GM12878 (cell line): ENCODE measurements at regions not wholly inside any gene's neighbourhood (a gene's known extent, or its start where the extent isn't known, plus 50 kb on each side); places are given as distances from the start of the nearest gene placed in this dataset.

Source experiments
- ATAC-seq: fragments of 200-7000 bp; cut with Tn5 transposase; 3 replicates; pipeline ENCODE4 v1.9.1; 2020; ENCODE audit warnings: mild to moderate bottlenecking, moderate library complexity
- BruUV-seq: library from RNA; stranded (reverse); fragments of 400-500 nt; replicated peaks from 2 replicates; lab custom pipeline; 2021; lab: Mats Ljungman, UMichigan
- CTCF ChIA-PET: fragments of 300-600 bp; sonication (Branson Sonifier 250); formaldehyde crosslinking; extraction: SDS; loops from one replicate; lab custom pipeline; 2021; ENCODE audit warnings: inconsistent platforms; lab: Yijun Ruan, JAX
- POLR2A ChIA-PET: fragments of 350-600 bp; formaldehyde crosslinking; extraction: SDS; loops from one replicate; lab custom pipeline; 2021; ENCODE audit warnings: inconsistent platforms; lab: Charles Lee
- RAD21 ChIA-PET: fragments of 300-600 bp; sonication (Branson Sonifier 250); formaldehyde crosslinking; loops from one replicate; lab custom pipeline; 2023; ENCODE audit warnings: antibody characterized with exemption; ENCODE audit not compliant: unreplicated experiment; lab: Charles Lee
- SMC1A ChIA-PET: fragments of 300-600 bp; sonication (Branson Sonifier 250); formaldehyde crosslinking; loops from one replicate; lab custom pipeline; 2023; ENCODE audit not compliant: unreplicated experiment, uncharacterized antibody; lab: Charles Lee
- DNase-seq: peaks from one replicate; pipeline ENCODE4 v3.0.0-alpha.2; 2011; ENCODE audit warnings: low read depth, low spot score
- FAIRE-seq: peaks from 3 replicates; lab custom pipeline; 2011; peaks lifted over from hg19 to GRCh38; lab: Jason Lieb, UNC
- H2AFZ ChIP-seq: 2 replicates; pipeline ENCODE4 v1.6.0; 2011; ENCODE audit warnings: low read depth, low read length, control low read depth; ENCODE audit not compliant: control insufficient read depth
- H3K27ac ChIP-seq: 2 replicates; pipeline ENCODE4 v1.5.1; 2011; ENCODE audit warnings: control low read depth; ENCODE audit not compliant: control insufficient read depth, insufficient read depth
- H3K27me3 ChIP-seq, 2 experiments: replicated peaks in 1 of 2; 2 replicates each; pipeline versions ENCODE4 v1.6.0 to v1.6.1; 2011; ENCODE audit warnings: low read length in 1 of 2; ENCODE audit not compliant: control insufficient read depth in 2 of 2, insufficient read depth in 2 of 2
- H3K36me3 ChIP-seq, 2 experiments: 2 replicates each; pipeline ENCODE4 v1.5.1; 2011; ENCODE audit warnings: low read length in 1 of 2; ENCODE audit not compliant: control insufficient read depth in 2 of 2, insufficient read depth in 2 of 2
- H3K4me1 ChIP-seq: 2 replicates; pipeline ENCODE4 v1.6.1; 2011; ENCODE audit warnings: mild to moderate bottlenecking, low read length, moderate library complexity, mixed read lengths; ENCODE audit not compliant: control insufficient read depth, insufficient read depth
- H3K4me2 ChIP-seq: 2 replicates; pipeline ENCODE4 v1.6.0; 2011; ENCODE audit warnings: control low read depth; ENCODE audit not compliant: control insufficient read depth, insufficient read depth
- H3K4me3 ChIP-seq: fragments of 200-600 bp; sonication (generic); 2 replicates; pipeline ENCODE4 v1.5.1; 2016
- H3K79me2 ChIP-seq: 2 replicates; pipeline ENCODE4 v1.6.0; 2011; ENCODE audit warnings: low read length; ENCODE audit not compliant: control insufficient read depth, insufficient read depth
- H3K9ac ChIP-seq: 2 replicates; pipeline ENCODE4 v1.8.0; 2011; ENCODE audit warnings: low read length, control low read depth, mixed read lengths; ENCODE audit not compliant: control insufficient read depth, insufficient read depth
- H3K9me3 ChIP-seq: replicated peaks from 3 replicates; pipeline ENCODE4 v1.5.1; 2011; ENCODE audit warnings: mild to moderate bottlenecking, low read length; ENCODE audit not compliant: control insufficient read depth, insufficient read depth
- H4K20me1 ChIP-seq: 2 replicates; pipeline ENCODE4 v1.6.0; 2011; ENCODE audit not compliant: control insufficient read depth, insufficient read depth
- CHD2 ChIP-seq: IDR thresholded peaks from 2 replicates; pipeline ENCODE4 v1.6.1; 2011; ENCODE audit warnings: low read depth, low read length, improper control_type of control experiment, borderline replicate concordance
- CREB1 ChIP-seq: IDR thresholded peaks from 2 replicates; pipeline ENCODE4 v1.6.1; 2012; ENCODE audit warnings: low read depth, mild to moderate bottlenecking, inconsistent platforms
- DPF2 ChIP-seq: fragments of 450-650 bp; IDR thresholded peaks from 2 replicates; pipeline ENCODE4 v1.6.1; 2017; ENCODE audit warnings: mild to moderate bottlenecking
- E2F8 ChIP-seq: fragments of 450-650 bp; IDR thresholded peaks from 2 replicates; pipeline ENCODE4 v1.6.1; 2018; ENCODE audit warnings: mild to moderate bottlenecking, low read depth, moderate library complexity; ENCODE audit not compliant: partially characterized antibody
- EZH2 ChIP-seq: IDR thresholded peaks from 2 replicates; pipeline ENCODE4 v1.6.1; 2012; ENCODE audit warnings: low read depth, mild to moderate bottlenecking, control low read depth, inconsistent platforms, low read length, borderline replicate concordance; ENCODE audit not compliant: control insufficient read depth
- FOXK2 ChIP-seq: fragments of 450-650 bp; IDR thresholded peaks from 2 replicates; pipeline ENCODE4 v1.6.1; 2017; ENCODE audit warnings: mild to moderate bottlenecking, moderate library complexity
- HDGF ChIP-seq: fragments of 450-650 bp; IDR thresholded peaks from 2 replicates; pipeline ENCODE4 v1.6.1; 2016; ENCODE audit warnings: antibody characterized with exemption
- KLF5 ChIP-seq: fragments of 450-650 bp; IDR thresholded peaks from 2 replicates; pipeline ENCODE4 v1.6.1; 2014; ENCODE audit warnings: mild to moderate bottlenecking; ENCODE audit not compliant: partially characterized antibody
- NRF1 ChIP-seq: conservative IDR thresholded peaks from 2 replicates; pipeline ENCODE4 v1.6.1; 2011; ENCODE audit warnings: mild to moderate bottlenecking, low read depth, low read length, improper control_type of control experiment
- PBX3 ChIP-seq: IDR thresholded peaks from 2 replicates; pipeline ENCODE4 v1.6.1; 2011; ENCODE audit warnings: mild to moderate bottlenecking, low read depth, low read length, moderate library complexity; ENCODE audit not compliant: insufficient replicate concordance
- SMC3 ChIP-seq: IDR thresholded peaks from 2 replicates; pipeline ENCODE4 v1.6.1; 2011; ENCODE audit warnings: low read length, improper control_type of control experiment, borderline replicate concordance
- SREBF1 ChIP-seq: IDR thresholded peaks from 2 replicates; pipeline ENCODE4 v1.6.1; 2012; ENCODE audit warnings: mild to moderate bottlenecking, low read length
- TCF7 ChIP-seq: IDR thresholded peaks from 2 replicates; pipeline ENCODE4 v1.6.1; 2014; ENCODE audit warnings: antibody characterized with exemption, borderline replicate concordance
- ZNF24 ChIP-seq: fragments of 450-650 bp; IDR thresholded peaks from 2 replicates; pipeline ENCODE4 v1.6.1; 2017; ENCODE audit warnings: antibody characterized with exemption, mild to moderate bottlenecking
- in situ Hi-C: fragments of 300-500 bp; cut with MboI; formaldehyde crosslinking; loops from 9 replicates; pipeline ENCODE4 v1.14.3; 2018; ENCODE audit warnings: mixed read lengths
- intact Hi-C: fragments of 100-400 bp; cut with micrococcal nuclease; formaldehyde crosslinking; loops from one replicate; pipeline ENCODE4 v1.14.2; 2022; ENCODE audit not compliant: unreplicated experiment
- TF ChIP-seq, protein P1 (sequence below): fragments of 450-650 bp; conservative IDR thresholded peaks from 2 replicates; pipeline ENCODE4 v1.6.1; 2017; ENCODE audit warnings: mild to moderate bottlenecking, moderate library complexity
- TF ChIP-seq, protein P2 (sequence below): fragments of 450-650 bp; IDR thresholded peaks from 2 replicates; pipeline ENCODE4 v1.6.1; 2017; ENCODE audit warnings: mild to moderate bottlenecking, moderate library complexity

DNA sequence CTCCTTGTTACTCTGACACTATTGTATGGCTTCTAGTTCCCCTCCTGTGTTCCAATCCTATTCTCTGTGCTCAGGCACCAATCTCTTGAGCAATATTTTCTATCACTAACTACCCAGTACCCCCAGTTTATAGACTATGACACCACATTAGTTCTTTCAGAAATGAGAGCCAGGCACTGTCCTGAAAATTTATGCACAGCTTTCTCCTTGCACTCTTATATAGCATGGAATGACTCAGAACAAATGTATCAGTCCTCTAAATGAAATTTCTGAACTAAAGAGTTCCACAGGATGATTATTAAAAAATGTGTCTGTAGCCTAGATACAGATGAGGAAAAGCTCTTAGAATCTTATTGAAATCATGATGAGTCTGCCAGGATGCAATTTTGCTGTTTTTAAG lies 489.9 kb downstream of the XPNPEP1 start:
- Histone ChIP-seq H3K27ac (no peak overlapping the region), H3K4me1 (no peaks in the 10 kb centered on the region), H3K27me3 (no peaks in the 10 kb centered on the region; a peak in 1 of 4 replicates), H3K4me3 (no peak overlapping the region), H4K20me1 (no peaks in the 10 kb centered on the region), H2AFZ (no peak overlapping the region), H3K4me2 (no peak overlapping the region), H3K79me2 (no peaks in the 10 kb centered on the region), H3K36me3 (no peaks in the 10 kb centered on the region), H3K9me3 (no peaks in the 10 kb centered on the region), H3K9ac (no peak overlapping the region)
- DNase-seq = no peak
- no peak for ATAC-seq
- FAIRE-seq = no peak
- SMC1A ChIA-PET = no interaction called here
- RAD21 ChIA-PET = no interaction called here
- TF ChIP-seq SMC3 (no peak), ZNF24 (no peak), KLF5 (no peak), CREB1 (no peak), TCF7 (no peak), PBX3 (no peak), CHD2 (no peak), E2F8 (no peak), EZH2 (no peak), NRF1 (no peak), DPF2 (no peak), SREBF1 (no peak), HDGF (no peak), FOXK2 (no peak)
- TF ChIP-seq, protein P1, sequence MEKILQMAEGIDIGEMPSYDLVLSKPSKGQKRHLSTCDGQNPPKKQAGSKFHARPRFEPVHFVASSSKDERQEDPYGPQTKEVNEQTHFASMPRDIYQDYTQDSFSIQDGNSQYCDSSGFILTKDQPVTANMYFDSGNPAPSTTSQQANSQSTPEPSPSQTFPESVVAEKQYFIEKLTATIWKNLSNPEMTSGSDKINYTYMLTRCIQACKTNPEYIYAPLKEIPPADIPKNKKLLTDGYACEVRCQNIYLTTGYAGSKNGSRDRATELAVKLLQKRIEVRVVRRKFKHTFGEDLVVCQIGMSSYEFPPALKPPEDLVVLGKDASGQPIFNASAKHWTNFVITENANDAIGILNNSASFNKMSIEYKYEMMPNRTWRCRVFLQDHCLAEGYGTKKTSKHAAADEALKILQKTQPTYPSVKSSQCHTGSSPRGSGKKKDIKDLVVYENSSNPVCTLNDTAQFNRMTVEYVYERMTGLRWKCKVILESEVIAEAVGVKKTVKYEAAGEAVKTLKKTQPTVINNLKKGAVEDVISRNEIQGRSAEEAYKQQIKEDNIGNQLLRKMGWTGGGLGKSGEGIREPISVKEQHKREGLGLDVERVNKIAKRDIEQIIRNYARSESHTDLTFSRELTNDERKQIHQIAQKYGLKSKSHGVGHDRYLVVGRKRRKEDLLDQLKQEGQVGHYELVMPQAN = no peak
- TF ChIP-seq, protein P2, sequence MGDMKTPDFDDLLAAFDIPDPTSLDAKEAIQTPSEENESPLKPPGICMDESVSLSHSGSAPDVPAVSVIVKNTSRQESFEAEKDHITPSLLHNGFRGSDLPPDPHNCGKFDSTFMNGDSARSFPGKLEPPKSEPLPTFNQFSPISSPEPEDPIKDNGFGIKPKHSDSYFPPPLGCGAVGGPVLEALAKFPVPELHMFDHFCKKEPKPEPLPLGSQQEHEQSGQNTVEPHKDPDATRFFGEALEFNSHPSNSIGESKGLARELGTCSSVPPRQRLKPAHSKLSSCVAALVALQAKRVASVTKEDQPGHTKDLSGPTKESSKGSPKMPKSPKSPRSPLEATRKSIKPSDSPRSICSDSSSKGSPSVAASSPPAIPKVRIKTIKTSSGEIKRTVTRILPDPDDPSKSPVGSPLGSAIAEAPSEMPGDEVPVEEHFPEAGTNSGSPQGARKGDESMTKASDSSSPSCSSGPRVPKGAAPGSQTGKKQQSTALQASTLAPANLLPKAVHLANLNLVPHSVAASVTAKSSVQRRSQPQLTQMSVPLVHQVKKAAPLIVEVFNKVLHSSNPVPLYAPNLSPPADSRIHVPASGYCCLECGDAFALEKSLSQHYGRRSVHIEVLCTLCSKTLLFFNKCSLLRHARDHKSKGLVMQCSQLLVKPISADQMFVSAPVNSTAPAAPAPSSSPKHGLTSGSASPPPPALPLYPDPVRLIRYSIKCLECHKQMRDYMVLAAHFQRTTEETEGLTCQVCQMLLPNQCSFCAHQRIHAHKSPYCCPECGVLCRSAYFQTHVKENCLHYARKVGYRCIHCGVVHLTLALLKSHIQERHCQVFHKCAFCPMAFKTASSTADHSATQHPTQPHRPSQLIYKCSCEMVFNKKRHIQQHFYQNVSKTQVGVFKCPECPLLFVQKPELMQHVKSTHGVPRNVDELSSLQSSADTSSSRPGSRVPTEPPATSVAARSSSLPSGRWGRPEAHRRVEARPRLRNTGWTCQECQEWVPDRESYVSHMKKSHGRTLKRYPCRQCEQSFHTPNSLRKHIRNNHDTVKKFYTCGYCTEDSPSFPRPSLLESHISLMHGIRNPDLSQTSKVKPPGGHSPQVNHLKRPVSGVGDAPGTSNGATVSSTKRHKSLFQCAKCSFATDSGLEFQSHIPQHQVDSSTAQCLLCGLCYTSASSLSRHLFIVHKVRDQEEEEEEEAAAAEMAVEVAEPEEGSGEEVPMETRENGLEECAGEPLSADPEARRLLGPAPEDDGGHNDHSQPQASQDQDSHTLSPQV = no peak
- CTCF ChIA-PET = no interaction called here
- POLR2A ChIA-PET = interaction anchor here (0.8 kb wide), 1 partner anchor 9 kb away, joined by 3 read pairs; no protein-coding TSS in a partner anchor
- intact Hi-C loops (no loop called here), in situ Hi-C loops (no loop called here)
- no TSS peak for BruUV-seq
